ENCODE measurements at regions not wholly inside any gene's neighbourhood (a gene's known extent, or its start where the extent isn't known, plus 50 kb on each side); places are given as distances from the start of the nearest gene placed in this dataset.

DNA sequence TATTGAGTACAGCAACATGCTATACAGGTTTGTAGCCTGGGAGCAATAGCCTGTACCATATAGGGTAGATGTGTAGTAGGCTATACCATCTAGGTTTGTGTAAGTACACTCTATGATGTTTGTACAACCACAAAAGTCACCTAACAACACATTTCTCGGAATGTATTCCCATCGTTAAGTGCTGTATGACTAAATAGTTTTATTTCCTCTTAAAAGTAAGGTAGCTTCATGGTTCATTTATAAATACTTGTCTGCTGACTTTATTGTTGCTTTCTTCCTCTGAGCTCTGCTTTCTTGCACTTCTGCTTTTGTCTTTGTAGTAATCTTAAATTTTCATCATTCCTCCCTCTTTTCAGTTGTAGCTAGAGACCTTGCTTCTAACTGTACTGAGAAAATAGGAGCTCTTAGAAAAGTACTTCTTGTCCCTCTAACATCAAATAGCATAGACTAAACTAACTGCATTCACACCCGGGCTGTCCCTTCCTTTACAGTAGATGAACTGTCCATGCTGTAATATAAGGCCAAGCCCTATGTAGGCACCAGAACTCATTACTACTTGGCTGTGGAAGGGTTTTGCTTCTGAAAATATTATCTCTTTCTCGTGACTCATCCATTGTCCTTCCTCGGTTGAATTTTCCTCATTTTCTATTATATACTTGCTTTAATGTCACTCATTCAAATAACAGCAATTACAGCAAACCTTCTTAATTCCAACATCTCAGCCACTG is 55.4 kb upstream of the FAM3C start:
- TF ChIP-seq EZH2 (IDR thresholded peaks at IDR 0.05; ENCODE audit: low read length) (no peak), CTCF (optimal IDR thresholded peaks at IDR 0.05 in 1 of 3, IDR thresholded peaks at IDR 0.05 in 1 of 3, conservative IDR thresholded peaks at IDR 0.05 in 1 of 3; ENCODE audit: extremely low read depth in 1 of 3, insufficient read depth in 2 of 3, low read length in 3 of 3) (no peak)

All from keratinocyte (primary cell).